Keratinocyte (primary cell): ENCODE measurements at regions not wholly inside any gene's neighbourhood (a gene's known extent, or its start where the extent isn't known, plus 50 kb on each side); places are given as distances from the start of the nearest gene placed in this dataset.

ENCODE experiments used
- DNase-seq: peaks from one replicate; pipeline ENCODE4 v3.0.0-alpha.2; 2011; ENCODE audit warnings: low read depth, missing footprints, low spot score
- FAIRE-seq: peaks from 2 replicates; lab custom pipeline; 2011; peaks lifted over from hg19 to GRCh38; lab: Jason Lieb, UNC
- H2AFZ ChIP-seq: 2 replicates; pipeline ENCODE4 v1.6.0; 2012; ENCODE audit warnings: low read length, control low read depth, inconsistent platforms; ENCODE audit not compliant: control insufficient read depth
- H3K27ac ChIP-seq: 2 replicates; pipeline ENCODE4 v1.5.1; 2011; ENCODE audit warnings: low read length; ENCODE audit not compliant: control insufficient read depth, insufficient read depth
- H3K27me3 ChIP-seq: 3 replicates; pipeline ENCODE4 v1.6.0; 2011; ENCODE audit warnings: low read length; ENCODE audit not compliant: control insufficient read depth, insufficient read depth; ENCODE audit errors: extremely low read depth
- H3K36me3 ChIP-seq, 2 experiments: 2 replicates in 1 of 2; 3 replicates in 1 of 2; pipeline ENCODE4 v1.5.1; 2011; ENCODE audit warnings: low read length in 2 of 2, mild to moderate bottlenecking in 1 of 2; ENCODE audit not compliant: control insufficient read depth in 2 of 2, insufficient read depth in 2 of 2; ENCODE audit errors: extremely low read depth in 1 of 2
- H3K4me1 ChIP-seq: 3 replicates; pipeline ENCODE4 v1.5.1; 2011; ENCODE audit warnings: low read length; ENCODE audit not compliant: control insufficient read depth, insufficient read depth; ENCODE audit errors: extremely low read depth
- H3K4me2 ChIP-seq: 3 replicates; pipeline ENCODE4 v1.6.0; 2011; ENCODE audit warnings: low read depth, low read length; ENCODE audit not compliant: control insufficient read depth, insufficient read depth; ENCODE audit errors: extremely low read depth
- H3K4me3 ChIP-seq, 3 experiments: fragments of 200-600 bp in 1 of 3; sonication (generic) in 1 of 3; 2 replicates in 2 of 3; 3 replicates in 1 of 3; pipeline ENCODE4 v1.5.1; 2011 to 2016; ENCODE audit warnings: low read length in 3 of 3, mild to moderate bottlenecking in 3 of 3, control low read depth in 2 of 3, inconsistent platforms in 1 of 3, low read depth in 1 of 3, mixed read lengths in 1 of 3, mixed run types in 1 of 3, moderate library complexity in 1 of 3; ENCODE audit not compliant: control insufficient read depth in 2 of 3, insufficient read depth in 2 of 3; ENCODE audit errors: extremely low read depth in 1 of 3
- H3K79me2 ChIP-seq: 2 replicates; pipeline ENCODE4 v1.6.0; 2012; ENCODE audit warnings: low read length; ENCODE audit not compliant: control insufficient read depth, insufficient read depth
- H3K9ac ChIP-seq: 3 replicates; pipeline ENCODE4 v1.6.0; 2011; ENCODE audit warnings: low read length; ENCODE audit not compliant: control insufficient read depth, insufficient read depth; ENCODE audit errors: extremely low read depth
- H3K9me1 ChIP-seq: 3 replicates; pipeline ENCODE4 v1.6.0; 2011; ENCODE audit warnings: low read length; ENCODE audit not compliant: control insufficient read depth, insufficient read depth; ENCODE audit errors: extremely low read depth
- H3K9me3 ChIP-seq: 2 replicates; pipeline ENCODE4 v1.5.1; 2012; ENCODE audit warnings: low read depth, low read length; ENCODE audit not compliant: control insufficient read depth
- H4K20me1 ChIP-seq: 3 replicates; pipeline ENCODE4 v1.6.0; 2011; ENCODE audit warnings: low read length; ENCODE audit not compliant: control insufficient read depth, insufficient read depth; ENCODE audit errors: extremely low read depth
- EZH2 ChIP-seq: IDR thresholded peaks from one replicate; pipeline ENCODE4 v1.6.1; 2012; ENCODE audit warnings: inconsistent platforms, mild to moderate bottlenecking, low read length, moderate library complexity
- dilution Hi-C: fragments of 300-500 bp; cut with MboI; formaldehyde crosslinking; loops from one replicate; pipeline ENCODE4 v1.7.0; 2020; ENCODE audit warnings: low sequenced_read_pairs; ENCODE audit not compliant: extremely low pct_ligation_motif_present
- TF ChIP-seq, protein P1 (sequence below), 3 experiments: IDR thresholded peaks in 1 of 3; conservative IDR thresholded peaks in 1 of 3; optimal IDR thresholded peaks in 1 of 3; 2 replicates in 2 of 3; 3 replicates in 1 of 3; pipeline versions ENCODE3 to v1.5.1; 2011; ENCODE audit warnings: low read length in 3 of 3, mild to moderate bottlenecking in 3 of 3, moderate library complexity in 2 of 3, control low read depth in 1 of 3, inconsistent platforms in 1 of 3; ENCODE audit not compliant: insufficient read depth in 2 of 3; ENCODE audit errors: extremely low read depth in 1 of 3

DNA sequence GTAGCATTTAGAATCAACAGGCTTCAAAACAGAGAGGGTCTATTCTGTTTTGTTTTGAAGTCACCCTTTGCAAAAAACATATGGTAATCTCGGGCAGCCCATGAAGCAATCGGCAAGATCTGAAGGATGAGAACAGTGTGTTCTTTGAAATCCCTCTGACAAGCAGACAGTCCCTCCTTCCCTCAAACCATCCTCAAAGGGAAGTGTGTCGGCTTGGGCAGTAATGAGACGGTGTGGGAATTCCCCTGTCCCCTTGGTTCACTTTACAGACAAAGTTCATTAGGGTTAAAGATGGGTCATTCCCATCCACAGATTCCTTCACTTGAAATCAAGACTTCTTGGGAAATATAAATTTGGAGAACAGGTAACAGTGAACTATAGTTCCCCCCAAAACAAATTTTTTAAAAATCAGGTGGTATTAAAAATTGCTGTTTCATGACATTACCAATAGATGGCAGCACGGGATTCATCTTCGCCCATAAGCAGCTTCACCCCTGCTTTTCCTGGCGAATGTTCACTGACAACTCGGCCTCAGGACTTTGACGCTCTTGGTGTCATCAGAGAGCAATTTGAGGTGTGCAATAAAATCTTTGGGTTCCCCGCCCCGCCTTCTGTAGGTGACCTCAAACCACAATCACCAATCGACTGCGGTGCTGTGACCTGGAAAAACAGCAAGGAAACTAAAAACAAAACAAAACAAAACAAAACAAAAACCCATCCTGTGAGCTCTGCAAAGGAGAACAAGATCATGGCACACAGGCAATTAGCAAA lies 159.3 kb upstream of the TNFAIP3 start:
- peak overlapping the region; percentile 58 for H3K9ac ChIP-seq
- H3K27me3 ChIP-seq: no peaks in the 10 kb centered on the region
- no peaks in the 10 kb centered on the region for H3K9me3 ChIP-seq
- FAIRE-seq (peak; percentile 86), DNase-seq (peak; percentile 76)
- H3K4me1 ChIP-seq: peaks cover 27% of the 10 kb centered on the region
- peak overlapping the region; percentile 30 for H3K4me2 ChIP-seq
- dilution Hi-C loops: no loop called here
- H3K4me3 ChIP-seq: peak overlapping the region in 2 of 3 experiments; percentile 10 to 25
- TF ChIP-seq, protein P1, sequence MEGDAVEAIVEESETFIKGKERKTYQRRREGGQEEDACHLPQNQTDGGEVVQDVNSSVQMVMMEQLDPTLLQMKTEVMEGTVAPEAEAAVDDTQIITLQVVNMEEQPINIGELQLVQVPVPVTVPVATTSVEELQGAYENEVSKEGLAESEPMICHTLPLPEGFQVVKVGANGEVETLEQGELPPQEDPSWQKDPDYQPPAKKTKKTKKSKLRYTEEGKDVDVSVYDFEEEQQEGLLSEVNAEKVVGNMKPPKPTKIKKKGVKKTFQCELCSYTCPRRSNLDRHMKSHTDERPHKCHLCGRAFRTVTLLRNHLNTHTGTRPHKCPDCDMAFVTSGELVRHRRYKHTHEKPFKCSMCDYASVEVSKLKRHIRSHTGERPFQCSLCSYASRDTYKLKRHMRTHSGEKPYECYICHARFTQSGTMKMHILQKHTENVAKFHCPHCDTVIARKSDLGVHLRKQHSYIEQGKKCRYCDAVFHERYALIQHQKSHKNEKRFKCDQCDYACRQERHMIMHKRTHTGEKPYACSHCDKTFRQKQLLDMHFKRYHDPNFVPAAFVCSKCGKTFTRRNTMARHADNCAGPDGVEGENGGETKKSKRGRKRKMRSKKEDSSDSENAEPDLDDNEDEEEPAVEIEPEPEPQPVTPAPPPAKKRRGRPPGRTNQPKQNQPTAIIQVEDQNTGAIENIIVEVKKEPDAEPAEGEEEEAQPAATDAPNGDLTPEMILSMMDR (optimal IDR thresholded peaks at IDR 0.05 in 1 of 3, IDR thresholded peaks at IDR 0.05 in 1 of 3, conservative IDR thresholded peaks at IDR 0.05 in 1 of 3; ENCODE audit: extremely low read depth in 1 of 3, insufficient read depth in 2 of 3, low read length in 3 of 3): peak; percentile 58 to 79 (median 76)
- TF ChIP-seq EZH2: no peak
- H3K9me1 ChIP-seq: no peaks in the 10 kb centered on the region
- peak overlapping the region; percentile 76 for H3K27ac ChIP-seq
- H2AFZ ChIP-seq: peak overlapping the region; percentile 36
- H4K20me1 ChIP-seq: no peaks in the 10 kb centered on the region
- H3K79me2 ChIP-seq: no peaks in the 10 kb centered on the region
- no peaks in the 10 kb centered on the region for H3K36me3 ChIP-seq

DNA sequence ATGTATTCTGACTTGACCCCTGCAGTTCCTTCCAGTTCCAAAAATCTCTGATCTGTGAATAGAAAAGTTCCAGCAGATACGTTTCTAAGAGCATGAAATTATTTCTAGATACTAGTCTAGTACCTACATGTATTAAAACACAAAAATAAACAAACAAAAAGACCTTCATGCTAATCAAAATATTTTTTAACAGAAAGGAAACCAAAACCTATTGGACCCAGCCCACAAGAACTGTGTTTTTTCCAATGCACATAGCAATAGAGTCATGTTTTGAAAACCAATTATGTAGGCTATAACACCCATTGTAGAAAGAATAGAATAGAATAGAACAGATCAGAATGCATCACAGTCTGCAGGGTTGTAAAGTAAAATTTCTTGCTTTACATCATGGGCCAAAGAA lies 158.6 kb upstream of the TNFAIP3 start:
- Histone ChIP-seq H3K9me1 (no peaks in the 10 kb centered on the region), H3K9ac (peak overlapping the region; percentile 58), H3K27me3 (no peaks in the 10 kb centered on the region), H2AFZ (no peak overlapping the region), H4K20me1 (no peaks in the 10 kb centered on the region), H3K4me1 (peaks cover 27% of the 10 kb centered on the region), H3K36me3 (no peaks in the 10 kb centered on the region), H3K27ac (peak overlapping the region; percentile 76), H3K9me3 (no peaks in the 10 kb centered on the region), H3K4me3 (no peak overlapping the region), H3K79me2 (no peaks in the 10 kb centered on the region), H3K4me2 (no peak overlapping the region)
- DNase-seq (no peak), FAIRE-seq (no peak)
- dilution Hi-C loops: no loop called here
- TF ChIP-seq EZH2: no peak
- TF ChIP-seq, protein P1 (optimal IDR thresholded peaks at IDR 0.05 in 1 of 3, IDR thresholded peaks at IDR 0.05 in 1 of 3, conservative IDR thresholded peaks at IDR 0.05 in 1 of 3; ENCODE audit: extremely low read depth in 1 of 3, insufficient read depth in 2 of 3, low read length in 3 of 3): no peak
